Inflammatory macrophage treated with lipopolysaccharide for 1 hour (primary cell): ENCODE measurements at regions not wholly inside any gene's neighbourhood (a gene's known extent, or its start where the extent isn't known, plus 50 kb on each side); places are given as distances from the start of the nearest gene placed in this dataset.

ENCODE experiments used
- DNase-seq, 2 donors: peaks; one replicate each; pipeline ENCODE4 v3.0.0-alpha.2; 2020 to 2022

DNA sequence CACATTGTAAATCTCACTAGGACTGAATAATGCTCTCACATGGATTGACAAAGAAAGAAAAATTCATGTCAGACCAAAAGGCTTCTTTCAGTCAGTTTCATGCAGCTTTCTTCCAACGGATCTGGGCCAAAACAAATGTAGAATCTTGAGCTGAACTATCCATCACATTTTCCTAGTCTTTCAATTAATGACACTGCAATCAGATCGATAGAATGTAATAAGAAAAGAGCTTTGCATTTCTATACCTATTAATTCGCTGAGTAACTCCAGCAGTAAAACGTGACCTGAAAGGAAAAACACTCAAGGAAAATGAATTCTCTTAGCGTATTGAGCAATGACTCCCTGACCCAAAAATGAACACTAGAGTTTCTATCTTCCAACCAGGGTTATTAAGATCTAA, 194.8 kb upstream of the BLID start:
- DNase-seq = no peak

DNA sequence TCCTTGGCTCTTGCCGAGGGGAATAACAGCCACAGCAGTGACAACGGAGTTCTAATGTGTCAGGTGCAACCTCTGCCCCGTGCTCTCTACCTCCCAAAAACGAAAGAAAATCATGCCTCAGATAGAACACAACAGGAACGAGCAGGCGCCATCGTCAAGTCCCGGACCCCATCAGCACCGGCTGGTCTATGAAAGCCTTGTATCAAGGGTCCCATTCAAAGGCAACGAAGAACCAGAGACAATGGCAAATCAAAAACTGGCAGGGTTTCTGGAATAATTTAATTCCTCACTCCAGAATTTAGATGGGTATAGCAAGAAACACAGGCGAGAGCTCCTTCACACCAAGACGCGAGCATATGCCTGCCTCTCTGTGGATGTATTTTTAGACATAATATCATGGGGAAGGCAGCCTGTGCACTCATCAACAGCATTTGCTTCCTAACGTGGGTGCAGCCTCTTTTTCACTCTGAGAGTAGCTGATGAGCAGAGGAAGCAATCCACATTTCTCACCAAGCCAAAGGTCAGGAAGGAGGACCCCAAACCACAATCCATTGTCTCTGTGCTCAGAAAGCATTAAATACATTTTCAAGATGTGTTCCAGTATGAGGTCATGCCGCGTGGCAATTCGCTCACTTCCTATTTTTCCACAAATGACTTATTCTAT, 193.4 kb upstream of the BLID start:
- DNase-seq = no peak

DNA sequence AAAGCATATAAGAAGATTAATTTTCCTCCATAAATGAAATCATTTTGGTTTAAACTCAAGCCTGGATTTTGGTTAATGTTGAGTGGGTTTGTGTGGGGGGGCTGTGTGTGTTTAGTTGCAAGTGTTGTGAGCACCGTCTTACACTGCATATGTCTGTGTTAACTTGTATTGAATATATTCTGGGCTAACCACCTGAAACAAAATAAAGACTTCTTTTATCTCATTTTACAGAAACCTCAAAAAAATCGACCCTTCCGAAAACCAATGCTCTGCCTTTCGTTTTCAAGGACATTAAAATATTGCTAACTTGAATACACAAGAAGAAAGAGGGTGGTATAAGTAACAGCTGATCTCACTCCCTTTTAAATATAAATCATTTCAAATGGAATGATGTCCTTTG, 192.2 kb upstream of the BLID start:
- DNase-seq = no peak

DNA sequence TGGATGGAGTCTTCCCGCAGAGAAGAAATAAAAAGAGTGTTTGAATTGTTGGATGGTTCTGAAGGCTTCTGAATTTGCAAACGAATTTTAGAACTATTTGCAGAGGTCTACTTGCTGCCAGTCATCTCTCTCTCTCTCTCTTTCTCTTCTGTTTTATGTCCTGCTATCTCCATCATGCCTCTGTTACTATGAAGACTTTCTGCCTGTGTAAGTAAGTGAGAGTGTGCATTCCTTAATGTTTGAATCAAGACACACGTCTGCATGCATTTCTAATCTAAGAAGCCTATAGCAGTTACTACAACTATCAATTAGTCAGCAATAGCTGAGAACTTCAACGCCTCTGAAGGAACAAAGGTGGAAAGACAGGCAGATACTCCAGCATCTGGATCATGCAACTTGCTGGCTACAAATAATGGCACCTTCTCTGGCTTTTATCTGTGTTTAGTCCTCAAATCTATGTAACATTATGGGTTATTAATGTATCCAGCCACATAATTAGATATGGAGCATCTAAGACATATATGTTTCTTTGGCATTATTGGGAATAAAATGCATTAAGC, 191.5 kb upstream of the BLID start:
- no peak for DNase-seq

DNA sequence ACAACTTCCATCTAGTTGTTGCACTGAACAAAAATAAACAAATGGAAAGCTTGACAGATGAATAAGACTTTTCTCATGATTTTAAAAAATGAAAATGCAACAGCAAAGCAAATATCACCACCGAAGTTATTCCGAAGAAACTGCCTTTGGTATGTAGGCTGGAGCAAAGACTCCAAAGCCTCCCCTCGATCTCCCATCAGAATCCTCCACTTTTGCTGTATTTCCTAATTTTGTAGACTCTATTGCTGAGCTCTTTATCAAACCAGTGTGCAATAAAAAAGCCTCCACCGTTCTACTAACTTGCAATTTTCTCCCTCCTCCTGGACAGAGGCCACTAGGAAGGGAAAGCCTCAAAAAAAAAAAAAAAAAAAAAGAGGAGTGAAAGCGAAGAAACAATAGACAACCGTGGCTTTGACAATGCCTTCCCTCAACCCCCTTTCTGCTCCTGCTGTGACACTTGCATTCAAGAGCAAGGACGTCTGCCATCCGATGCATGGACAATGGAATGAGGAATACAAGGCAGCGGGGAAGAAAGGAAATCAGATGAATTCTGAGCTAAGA, 190.9 kb upstream of the BLID start:
- DNase-seq = no peak

DNA sequence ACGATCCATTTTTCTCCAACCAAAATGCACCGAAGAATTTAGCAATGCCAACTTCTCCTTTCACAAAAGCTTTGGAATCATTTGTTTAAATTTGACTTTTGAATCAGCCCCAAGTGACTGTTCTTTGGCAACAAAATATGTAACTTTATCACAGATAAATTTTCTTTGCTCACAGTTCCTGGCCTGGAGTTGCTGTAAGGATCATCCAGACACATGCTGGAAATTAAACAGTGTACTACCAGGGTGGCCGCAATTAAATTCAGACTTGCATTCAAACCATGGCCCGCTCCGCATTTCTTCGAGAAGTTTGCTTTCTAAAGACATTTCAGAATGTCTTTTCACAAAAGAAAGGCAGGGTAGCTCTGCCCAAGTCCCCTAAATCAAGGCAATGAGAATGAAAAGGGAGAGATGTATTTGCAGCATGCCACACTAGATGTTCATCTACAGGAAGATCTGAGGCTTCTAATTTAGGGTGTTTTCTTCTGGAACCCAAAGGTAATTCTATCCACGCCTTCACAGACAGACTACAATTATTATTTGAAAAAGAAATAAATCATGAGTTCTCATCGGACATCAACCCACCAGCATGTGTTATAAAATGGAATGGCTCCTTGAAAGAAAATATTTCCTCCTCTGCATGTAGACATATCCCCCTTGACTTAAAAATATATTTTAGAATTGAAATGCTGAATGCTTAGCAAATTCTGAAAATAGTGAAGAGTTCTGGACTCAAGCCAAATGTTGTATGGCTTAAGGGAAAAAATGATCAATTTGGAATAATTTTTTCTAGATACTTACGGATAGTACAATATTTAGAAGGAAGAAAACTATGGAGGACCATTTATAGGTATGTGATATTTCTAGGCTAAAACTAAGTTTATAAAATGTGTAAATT, 189.7 kb upstream of the BLID start:
- DNase-seq = no peak

DNA sequence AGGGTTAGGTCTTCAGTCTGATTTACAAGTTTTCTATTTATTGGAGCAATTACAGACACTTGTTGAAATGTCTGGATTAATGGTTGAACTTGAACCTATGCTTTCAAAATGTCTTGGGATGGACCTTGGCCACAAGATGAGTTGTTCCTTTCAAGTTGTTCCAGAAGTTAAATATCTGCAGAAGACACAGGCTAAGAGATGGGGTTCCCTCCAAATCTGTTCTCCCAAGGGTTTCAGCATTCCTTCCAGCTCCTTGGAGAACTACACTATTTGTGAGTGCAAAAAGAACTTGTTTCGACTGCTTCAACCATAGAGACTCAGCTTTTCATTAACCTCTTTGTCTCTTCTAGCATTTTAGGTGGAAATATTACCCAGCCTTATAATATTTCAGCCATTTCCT, 189.0 kb upstream of the BLID start:
- DNase-seq = no peak

DNA sequence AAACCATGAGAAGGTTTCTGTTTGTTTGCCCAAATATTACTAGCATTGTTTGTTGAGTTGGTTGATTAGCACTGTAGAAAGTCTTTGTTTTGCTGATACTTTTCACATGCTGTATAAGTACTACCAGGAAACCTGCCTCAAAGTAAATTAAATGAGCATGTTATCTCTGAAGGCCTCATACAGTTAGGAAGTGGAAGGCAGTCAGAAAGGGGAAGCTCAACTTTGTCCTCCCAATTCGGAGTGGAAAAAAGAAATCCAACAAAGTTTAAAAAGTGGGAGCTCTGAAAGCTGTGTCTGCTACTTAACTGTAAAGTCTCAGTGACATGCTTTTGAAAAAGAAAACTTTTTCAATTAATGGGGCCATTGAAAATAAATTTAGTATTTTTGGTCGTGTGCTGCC, 188.3 kb upstream of the BLID start:
- DNase-seq = no peak

DNA sequence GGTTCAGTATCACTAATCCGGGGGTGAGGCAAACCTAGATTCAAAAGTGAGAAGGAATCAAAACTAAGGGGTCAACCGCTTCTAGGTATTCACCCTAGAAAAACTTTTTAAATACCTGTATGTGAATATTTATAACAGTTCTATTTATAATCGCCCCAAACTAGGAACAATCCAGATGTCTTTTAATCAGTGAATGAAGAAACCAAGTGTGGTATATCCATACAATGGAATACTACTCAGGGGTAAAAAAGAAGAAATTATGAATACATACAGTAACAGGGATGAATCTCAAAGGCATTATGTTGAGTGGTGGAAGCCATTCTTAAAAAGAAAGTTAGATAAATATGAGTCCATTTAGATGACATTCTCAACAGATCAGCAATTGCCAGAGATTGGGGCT, 178.0 kb upstream of the BLID start:
- DNase-seq = no peak

DNA sequence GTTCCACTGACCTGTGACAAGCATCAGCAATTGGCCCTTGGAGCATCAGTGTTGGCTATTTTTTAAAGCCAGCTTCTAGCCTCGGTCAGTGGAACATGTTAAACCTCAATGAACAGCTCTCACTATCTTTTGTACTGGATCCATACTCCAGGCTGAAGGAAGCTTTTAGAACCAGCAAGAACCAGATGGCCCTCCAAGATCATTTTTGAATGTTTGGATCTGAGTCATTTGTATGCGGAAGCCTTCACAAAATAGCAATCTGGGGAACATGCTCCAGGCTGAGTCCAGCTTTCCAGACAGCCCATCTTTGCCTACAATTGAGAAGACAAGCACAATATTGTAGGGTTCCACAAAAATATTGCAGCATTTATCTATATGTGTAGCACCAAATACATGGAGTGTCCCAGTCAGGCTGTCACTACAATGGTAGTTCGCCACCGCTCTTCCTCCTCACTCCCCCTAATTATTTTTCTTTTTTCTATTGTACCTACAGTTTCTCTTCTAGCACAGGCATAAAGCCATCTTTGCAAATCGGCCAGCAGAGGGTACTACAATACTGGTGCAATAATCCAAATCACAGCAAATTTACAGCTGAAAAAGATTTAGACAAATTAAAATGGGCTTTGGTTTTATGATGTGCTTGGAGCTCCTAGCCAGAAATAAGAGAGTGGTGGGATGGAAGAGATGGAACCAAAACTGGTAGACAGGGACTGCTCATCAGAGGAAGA, 177.4 kb upstream of the BLID start:
- peak in 1 of 2 donors; percentile 25 for DNase-seq

DNA sequence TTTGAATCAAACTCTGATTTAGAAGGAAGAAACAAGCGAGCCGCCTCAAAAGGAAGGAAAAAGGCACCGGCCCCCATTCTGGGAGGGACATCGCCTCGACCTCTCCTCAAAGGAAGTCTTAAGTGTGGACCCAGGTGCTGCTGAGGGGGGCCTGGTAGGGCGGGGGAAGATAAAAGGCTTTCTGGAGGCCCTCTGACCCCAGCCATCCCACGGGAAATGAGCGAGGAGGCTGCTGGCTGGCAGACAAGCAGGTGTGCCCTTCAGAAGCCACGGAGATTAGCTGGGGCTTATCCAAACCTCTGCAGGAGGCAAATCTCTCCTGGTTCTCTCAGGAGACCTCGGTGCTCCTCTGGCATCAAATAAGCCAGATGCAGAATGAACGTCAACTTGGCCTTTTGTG, 171.4 kb upstream of the BLID start:
- DNase-seq = no peak

DNA sequence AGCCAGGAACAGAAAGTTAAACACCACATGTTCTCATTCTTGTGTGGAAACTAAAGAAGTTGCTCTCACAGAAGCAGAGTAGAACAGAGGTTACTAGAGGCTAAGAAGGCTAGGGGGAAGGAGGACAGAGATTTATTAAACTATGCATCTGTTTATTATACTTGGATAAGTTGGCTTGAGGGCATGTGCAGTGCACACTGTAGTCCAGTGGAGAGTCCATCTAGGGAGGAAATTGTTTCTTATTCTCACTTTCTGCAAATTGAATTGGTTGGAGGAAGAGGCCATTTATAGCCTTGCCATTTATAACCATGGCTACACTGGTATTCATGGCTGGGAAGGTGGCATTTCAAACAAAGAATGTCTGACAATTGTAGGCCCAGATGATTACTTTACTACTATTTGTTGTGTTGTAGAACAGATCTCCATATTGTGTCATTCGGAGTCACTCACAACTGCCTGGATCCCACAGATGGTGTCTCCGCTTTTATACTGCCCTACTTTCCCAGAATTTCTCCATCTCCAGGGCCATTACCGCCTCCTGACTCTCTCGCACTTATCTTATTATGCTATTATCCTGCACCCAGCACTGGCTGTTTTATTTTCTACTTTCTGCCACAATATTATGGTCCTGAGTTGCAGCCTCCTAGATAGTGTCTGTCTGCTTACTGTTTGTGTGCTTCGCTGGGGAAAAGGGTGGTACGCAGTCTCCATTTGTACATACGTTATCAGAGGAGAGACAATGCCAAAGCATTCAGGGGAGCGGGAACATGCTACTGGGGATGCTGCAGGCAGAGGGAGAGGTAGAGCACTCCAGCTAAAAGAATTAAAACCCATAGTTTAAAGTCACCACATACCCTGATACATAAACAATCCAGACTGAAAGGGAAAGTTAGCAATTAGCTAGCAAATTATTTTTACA, 169.3 kb upstream of the BLID start:
- DNase-seq = no peak

DNA sequence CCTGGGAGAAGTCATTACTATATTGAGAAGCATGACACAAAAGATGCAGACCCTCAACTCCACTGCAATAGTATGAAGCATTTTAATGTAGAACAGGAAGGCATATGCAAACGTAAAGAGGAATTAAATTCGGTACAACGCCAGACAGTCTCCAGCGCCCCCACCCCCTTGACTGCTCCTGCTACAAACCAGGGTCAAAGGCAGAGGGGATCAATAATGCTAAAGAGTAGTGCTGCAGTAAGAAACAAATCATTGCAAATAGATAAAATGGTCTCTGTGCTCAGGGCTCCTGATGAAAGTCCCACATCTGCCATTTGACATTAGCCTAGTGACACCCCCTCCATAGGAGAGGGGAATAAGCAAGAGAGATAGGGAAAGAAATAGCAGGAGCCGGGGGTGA, 164.9 kb upstream of the BLID start:
- no peak for DNase-seq

DNA sequence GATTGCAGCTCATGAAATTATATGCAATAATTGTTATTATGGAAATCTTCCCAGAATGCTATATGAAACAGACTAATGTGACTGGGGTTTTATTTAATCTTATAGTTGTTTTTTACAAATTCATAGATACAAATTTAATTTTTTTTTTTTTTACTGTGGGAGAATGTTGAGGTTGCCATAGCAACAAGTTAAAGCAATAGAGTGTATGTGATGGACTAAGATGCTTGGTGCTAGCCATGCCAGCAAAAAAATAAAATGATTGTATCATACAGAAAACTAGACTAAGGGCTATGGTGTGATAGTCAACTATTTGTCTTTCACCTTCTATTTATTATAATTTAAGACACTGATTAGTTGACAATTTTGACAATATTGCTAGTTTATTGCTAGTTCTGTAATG, 163.2 kb upstream of the BLID start:
- DNase-seq = no peak

DNA sequence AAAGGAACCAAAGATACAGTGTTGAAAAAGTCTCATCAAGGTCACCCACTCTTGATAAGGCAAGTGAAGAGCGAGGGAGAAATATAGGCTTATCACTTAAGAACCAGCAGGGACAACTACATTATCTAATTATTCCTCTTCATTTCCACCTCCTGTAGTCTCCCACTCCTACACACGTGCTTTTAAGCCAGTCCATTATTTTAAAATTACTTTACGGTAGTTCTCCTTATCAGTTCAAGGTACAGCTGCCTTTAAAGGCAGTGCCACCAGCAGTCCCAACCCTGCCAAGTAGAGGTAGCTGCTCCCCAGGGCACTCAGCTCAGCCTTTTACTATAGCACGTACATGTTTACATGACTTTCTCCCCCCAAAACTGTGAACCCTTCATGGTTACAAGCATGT, 161.5 kb upstream of the BLID start:
- no peak for DNase-seq

DNA sequence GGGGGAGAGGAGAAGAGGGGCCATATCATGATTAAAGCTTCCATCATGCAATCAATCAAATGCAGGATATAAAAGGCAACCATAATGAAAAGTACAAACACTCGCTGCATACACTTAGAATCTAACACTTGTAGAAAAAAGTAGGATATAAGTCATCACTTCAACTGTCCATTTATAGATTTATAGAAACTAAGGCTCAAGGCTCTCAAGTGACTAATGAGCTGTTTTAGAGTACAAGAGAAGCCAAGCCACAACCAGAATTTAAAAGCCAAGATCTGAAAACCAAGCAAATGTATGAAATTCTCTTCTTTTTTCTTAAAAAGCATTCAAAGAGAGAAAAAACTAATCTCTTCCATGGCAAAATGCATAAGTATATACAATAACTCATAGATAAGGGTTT, 160.2 kb upstream of the BLID start:
- DNase-seq = no peak

DNA sequence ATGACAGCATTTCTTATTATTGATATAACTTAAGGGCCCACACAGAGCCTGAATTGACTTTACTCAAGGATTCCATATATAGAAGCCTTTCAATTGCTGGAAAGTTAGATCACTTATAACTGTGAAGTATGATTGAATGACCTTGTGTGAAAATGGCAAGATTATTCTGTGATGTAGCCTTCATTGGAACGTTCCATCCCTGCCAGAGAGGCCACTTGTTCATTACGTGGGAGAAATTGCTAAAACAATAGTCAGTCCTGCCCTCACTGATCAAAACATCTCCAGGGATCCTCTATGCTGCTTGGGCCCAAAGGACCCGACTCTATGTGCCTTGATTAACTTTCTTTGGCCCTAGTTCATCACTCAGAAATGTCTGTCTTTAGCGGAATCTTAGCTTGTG, 159.5 kb upstream of the BLID start:
- DNase-seq = no peak

DNA sequence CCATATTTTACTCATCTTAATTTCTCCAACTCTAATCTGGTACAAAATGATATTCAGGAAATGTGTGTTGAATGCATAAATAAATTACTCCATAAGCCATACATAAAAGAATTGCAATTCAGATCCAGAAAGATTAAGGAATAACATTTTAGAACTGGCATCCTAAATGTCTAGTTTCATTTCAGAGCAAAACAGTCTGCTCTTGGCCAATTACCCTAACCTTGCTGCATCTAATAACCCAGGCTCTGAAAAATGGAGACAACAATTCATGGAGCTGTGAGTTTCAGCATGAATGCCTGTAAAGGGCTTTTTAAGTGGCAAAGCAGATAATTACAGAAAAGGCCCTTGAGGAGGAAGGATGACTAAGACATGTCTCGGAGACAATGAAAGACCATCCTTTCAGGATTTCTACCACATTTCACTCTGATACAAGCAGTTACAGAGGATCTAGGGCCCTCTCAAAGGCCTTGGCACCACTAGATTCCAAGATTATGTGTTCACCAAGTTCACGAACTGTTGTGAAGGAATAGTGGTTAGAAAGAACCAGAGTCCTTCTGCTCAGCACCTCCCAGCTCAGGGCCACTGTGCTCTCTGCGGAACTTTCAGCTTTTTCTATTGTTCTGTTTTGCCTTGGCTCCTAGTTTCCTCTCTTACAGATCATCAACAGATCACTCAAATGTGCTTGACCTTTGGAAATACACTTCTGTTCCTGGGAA, 157.6 kb upstream of the BLID start:
- no peak for DNase-seq

DNA sequence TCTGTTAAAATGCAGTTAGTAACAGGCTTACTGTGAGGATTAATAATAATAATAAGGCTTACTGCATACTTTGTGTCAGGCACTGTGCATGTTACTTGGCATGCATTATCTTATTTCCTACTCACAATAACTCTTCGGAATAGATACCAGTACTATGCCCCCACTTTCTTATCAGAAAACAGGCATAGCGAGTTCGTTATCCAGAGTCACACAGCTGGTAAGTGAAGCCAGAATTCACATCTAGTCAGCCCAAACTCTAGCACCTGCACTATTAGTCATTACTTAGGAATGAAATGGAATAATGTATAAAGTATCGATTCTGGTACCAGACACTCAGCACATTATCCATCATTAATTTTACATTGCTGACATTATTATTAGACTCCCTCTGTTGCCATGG, 155.7 kb upstream of the BLID start:
- no peak for DNase-seq

DNA sequence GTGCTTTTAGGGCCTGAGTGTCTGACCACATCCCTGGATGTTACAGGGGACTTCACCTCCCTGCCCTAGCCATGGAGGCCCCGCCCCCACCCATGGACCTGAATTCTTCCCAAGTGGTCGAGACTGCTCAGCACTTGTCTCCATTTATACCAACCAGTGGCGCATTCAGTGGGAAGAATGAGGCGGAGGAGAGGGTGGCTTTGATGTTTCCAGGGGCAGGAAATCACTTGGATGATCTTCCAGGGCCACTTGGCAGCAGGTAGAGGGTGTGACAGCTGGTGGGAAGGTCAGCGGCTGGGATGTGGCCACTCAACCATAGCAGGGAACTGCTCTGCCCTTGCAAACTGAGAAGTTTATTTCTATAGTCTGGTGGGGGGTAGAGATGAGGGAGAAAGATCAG, 155.1 kb upstream of the BLID start:
- no peak for DNase-seq

DNA sequence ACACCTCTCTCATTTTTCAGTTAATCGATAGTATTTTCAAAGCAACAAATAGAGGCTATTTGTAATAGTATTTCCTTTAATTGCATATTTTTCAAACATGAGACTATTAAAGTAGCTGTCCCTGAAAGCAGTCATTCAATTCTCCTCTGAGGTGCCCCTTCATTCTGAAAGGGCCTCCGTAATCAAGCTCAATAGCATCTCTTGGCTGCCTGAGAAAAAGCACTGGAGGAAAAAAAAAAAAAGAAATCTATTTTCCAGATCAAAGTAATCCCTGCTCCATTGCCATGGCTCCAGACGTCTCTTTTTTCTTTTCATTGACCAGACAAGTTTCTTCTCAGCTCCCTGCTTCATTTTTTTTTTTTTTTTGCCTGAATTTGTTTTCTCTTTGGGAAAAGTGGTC, 154.5 kb upstream of the BLID start:
- no peak for DNase-seq

DNA sequence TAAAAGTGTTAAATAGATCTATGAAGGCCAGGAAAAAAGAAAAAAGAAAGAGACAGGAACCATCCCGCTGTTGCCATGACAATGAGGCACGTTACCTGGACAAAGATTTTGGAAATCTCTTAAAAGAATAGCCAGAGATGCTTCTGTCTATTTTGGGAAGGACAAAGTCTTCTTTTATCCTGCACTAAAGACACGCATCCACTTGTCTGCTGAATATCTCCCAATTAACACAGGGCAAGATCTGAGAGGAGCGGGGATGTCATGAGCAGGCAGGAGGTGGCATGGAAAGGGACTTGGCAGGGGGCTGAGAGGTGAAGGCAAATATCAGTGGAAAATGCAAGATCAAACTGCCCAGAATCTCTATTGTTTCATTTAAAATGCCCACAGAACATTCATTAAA, 153.8 kb upstream of the BLID start:
- no peak for DNase-seq
